ENCODE measurements at regions not wholly inside any gene's neighbourhood (a gene's known extent, or its start where the extent isn't known, plus 50 kb on each side); places are given as distances from the start of the nearest gene placed in this dataset.

DNA sequence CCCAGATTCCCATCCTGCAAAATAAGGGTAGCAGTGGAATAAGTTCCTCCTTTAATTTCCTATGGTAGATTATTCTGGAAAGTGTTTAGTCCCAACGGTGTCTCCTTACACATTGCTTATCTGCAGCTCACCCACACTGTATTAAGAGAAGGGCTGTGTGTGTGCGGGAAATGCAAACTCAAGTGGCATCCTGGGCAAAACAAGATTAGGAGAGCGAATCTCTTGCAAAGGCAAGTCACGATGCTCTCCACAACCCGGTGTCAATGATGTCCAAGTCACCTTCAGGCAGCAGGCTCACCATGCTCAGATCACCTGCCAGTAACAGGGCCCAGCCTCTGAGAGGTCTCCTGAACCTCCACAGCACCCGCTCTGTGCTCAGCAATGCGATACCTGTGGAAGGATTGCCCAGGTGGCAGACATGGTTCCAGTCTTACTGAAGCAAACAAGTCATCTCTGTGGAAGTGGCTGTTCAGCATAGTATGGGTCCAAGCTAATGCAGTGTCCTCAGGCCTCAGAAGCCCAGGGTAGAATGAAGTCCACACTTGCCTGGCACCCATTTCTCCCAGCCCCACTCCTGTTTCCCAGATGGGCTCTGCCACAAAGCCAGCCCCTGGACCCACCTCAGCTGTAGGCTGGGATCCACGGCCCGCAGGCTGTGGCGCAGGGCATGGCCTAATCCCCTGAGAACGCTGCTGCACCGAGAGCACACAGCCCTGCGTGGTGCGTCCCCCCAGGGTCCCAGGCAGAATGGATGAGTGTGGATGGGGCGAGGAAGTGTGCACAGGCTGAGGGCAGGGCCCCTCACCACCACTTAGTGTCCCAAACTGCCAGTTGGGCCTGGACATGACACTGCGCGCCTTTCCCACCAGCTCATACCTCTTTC, 101.2 kb downstream of the PXDC1 start:
- TF ChIP-seq, protein P1, sequence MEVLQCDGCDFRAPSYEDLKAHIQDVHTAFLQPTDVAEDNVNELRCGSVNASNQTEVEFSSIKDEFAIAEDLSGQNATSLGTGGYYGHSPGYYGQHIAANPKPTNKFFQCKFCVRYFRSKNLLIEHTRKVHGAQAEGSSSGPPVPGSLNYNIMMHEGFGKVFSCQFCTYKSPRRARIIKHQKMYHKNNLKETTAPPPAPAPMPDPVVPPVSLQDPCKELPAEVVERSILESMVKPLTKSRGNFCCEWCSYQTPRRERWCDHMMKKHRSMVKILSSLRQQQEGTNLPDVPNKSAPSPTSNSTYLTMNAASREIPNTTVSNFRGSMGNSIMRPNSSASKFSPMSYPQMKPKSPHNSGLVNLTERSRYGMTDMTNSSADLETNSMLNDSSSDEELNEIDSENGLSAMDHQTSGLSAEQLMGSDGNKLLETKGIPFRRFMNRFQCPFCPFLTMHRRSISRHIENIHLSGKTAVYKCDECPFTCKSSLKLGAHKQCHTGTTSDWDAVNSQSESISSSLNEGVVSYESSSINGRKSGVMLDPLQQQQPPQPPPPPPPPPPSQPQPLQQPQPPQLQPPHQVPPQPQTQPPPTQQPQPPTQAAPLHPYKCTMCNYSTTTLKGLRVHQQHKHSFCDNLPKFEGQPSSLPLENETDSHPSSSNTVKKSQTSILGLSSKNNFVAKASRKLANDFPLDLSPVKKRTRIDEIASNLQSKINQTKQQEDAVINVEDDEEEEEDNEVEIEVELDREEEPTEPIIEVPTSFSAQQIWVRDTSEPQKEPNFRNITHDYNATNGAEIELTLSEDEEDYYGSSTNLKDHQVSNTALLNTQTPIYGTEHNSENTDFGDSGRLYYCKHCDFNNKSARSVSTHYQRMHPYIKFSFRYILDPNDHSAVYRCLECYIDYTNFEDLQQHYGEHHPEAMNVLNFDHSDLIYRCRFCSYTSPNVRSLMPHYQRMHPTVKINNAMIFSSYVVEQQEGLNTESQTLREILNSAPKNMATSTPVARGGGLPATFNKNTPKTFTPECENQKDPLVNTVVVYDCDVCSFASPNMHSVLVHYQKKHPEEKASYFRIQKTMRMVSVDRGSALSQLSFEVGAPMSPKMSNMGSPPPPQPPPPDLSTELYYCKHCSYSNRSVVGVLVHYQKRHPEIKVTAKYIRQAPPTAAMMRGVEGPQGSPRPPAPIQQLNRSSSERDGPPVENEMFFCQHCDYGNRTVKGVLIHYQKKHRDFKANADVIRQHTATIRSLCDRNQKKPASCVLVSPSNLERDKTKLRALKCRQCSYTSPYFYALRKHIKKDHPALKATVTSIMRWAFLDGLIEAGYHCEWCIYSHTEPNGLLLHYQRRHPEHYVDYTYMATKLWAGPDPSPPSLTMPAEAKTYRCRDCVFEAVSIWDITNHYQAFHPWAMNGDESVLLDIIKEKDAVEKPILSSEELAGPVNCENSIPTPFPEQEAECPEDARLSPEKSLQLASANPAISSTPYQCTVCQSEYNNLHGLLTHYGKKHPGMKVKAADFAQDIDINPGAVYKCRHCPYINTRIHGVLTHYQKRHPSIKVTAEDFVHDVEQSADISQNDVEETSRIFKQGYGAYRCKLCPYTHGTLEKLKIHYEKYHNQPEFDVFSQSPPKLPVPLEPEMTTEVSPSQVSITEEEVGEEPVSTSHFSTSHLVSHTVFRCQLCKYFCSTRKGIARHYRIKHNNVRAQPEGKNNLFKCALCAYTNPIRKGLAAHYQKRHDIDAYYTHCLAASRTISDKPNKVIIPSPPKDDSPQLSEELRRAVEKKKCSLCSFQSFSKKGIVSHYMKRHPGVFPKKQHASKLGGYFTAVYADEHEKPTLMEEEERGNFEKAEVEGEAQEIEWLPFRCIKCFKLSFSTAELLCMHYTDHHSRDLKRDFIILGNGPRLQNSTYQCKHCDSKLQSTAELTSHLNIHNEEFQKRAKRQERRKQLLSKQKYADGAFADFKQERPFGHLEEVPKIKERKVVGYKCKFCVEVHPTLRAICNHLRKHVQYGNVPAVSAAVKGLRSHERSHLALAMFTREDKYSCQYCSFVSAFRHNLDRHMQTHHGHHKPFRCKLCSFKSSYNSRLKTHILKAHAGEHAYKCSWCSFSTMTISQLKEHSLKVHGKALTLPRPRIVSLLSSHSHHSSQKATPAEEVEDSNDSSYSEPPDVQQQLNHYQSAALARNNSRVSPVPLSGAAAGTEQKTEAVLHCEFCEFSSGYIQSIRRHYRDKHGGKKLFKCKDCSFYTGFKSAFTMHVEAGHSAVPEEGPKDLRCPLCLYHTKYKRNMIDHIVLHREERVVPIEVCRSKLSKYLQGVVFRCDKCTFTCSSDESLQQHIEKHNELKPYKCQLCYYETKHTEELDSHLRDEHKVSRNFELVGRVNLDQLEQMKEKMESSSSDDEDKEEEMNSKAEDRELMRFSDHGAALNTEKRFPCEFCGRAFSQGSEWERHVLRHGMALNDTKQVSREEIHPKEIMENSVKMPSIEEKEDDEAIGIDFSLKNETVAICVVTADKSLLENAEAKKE (CRISPR knock-in tag; IDR thresholded peaks at IDR 0.05), result no peak
- no peak for TF ChIP-seq NANOG (IDR thresholded peaks at IDR 0.05; ENCODE audit: borderline replicate concordance)
- Histone ChIP-seq H3K36me3 (ENCODE audit: insufficient read depth) (no peaks in the 10 kb centered on the region; the same call in 1 of the 2 replicates), H3K9me2 (ENCODE audit: insufficient read depth) (no peaks in the 10 kb centered on the region), H2AFZ (no peak overlapping the region), H3K4me1 (ENCODE audit: insufficient read depth) (no peaks in the 10 kb centered on the region), H3K27ac (ENCODE audit: low read depth) (no peak overlapping the region), H3K4me2 (no peak overlapping the region), H3F3A (replicated peaks; ENCODE audit: low read depth) (no peaks in the 10 kb centered on the region), H4K20me1 (replicated peaks; ENCODE audit: insufficient read depth) (no peaks in the 10 kb centered on the region), H3K27me3 (ENCODE audit: insufficient read depth) (no peaks in the 10 kb centered on the region), H3K4me3 (no peak overlapping the region), H3K79me2 (replicated peaks; ENCODE audit: insufficient read depth) (no peaks in the 10 kb centered on the region)
- Mint-ChIP-seq H3K4me1 (no peaks in the 10 kb centered on the region), H3K4me3 (no peak overlapping the region), H3K9me3 (no peaks in the 10 kb centered on the region; the same call in 2 of the 3 replicates), H3K36me3 (ENCODE audit: low read depth) (no peaks in the 10 kb centered on the region), H3K27ac (no peak overlapping the region), H3K27me3 (ENCODE audit: insufficient read depth, low read depth, poor library complexity) (peaks cover 4% of the 10 kb centered on the region)
- no peak for DNase-seq (ENCODE audit: low spot score)
- no peak for ATAC-seq

GRCh38 chr6:3648724-3649123, 102.8 kb downstream of the PXDC1 start:
- no peak overlapping the region for H3K4me2 ChIP-seq
- DNase-seq (ENCODE audit: low spot score), result no peak
- no peak overlapping the region for H3K4me3 ChIP-seq
- no peak overlapping the region for H2AFZ ChIP-seq
- H3K27ac Mint-ChIP-seq, result no peak overlapping the region
- no peaks in the 10 kb centered on the region for H3K27me3 Mint-ChIP-seq (ENCODE audit: insufficient read depth, low read depth, poor library complexity)
- TF ChIP-seq POLR2AphosphoS5 (IDR thresholded peaks at IDR 0.05; ENCODE audit: low read depth), result no peak
- TF ChIP-seq EZH2phosphoT487 (IDR thresholded peaks at IDR 0.05; ENCODE audit: unreplicated experiment), result no peak
- H3K4me1 ChIP-seq (ENCODE audit: insufficient read depth), result no peaks in the 10 kb centered on the region
- ATAC-seq, result no peak
- H3K4me1 Mint-ChIP-seq, result no peaks in the 10 kb centered on the region
- no peaks in the 10 kb centered on the region for H3K9me2 ChIP-seq (ENCODE audit: insufficient read depth)
- no peaks in the 10 kb centered on the region for H3K79me2 ChIP-seq (replicated peaks; ENCODE audit: insufficient read depth)
- H3K27me3 ChIP-seq (ENCODE audit: insufficient read depth), result no peaks in the 10 kb centered on the region
- no peaks in the 10 kb centered on the region; the same call in 1 of the 2 replicates for H3K36me3 ChIP-seq (ENCODE audit: insufficient read depth)
- H3K4me3 Mint-ChIP-seq, result no peak overlapping the region
- no peaks in the 10 kb centered on the region for H3K36me3 Mint-ChIP-seq (ENCODE audit: low read depth)
- no peaks in the 10 kb centered on the region for H3F3A ChIP-seq (replicated peaks; ENCODE audit: low read depth)
- H3K9me3 Mint-ChIP-seq, result no peaks in the 10 kb centered on the region; the same call in 2 of the 3 replicates
- no peaks in the 10 kb centered on the region for H4K20me1 ChIP-seq (replicated peaks; ENCODE audit: insufficient read depth)
- H3K27ac ChIP-seq (ENCODE audit: low read depth), result no peak overlapping the region
